Ovary (tissue), 3 donors: ENCODE measurements at regions not wholly inside any gene's neighbourhood (a gene's known extent, or its start where the extent isn't known, plus 50 kb on each side); places are given as distances from the start of the nearest gene placed in this dataset.

Experiments used
- CTCF ChIP-seq, 3 donors: fragments of 450-650 bp in 2 of 3; fragments of 200-600 bp in 1 of 3; IDR thresholded peaks; one replicate each; pipeline versions ENCODE4 v1.5.1 to v1.8.0; 2016 to 2022; ENCODE audit warnings: antibody characterized with exemption in 3 of 3, mild to moderate bottlenecking in 1 of 3
- POLR2A ChIP-seq: fragments of 450-650 bp; IDR thresholded peaks from one replicate; pipeline ENCODE4 v1.6.1; 2017; ENCODE audit warnings: antibody characterized with exemption, mild to moderate bottlenecking, moderate library complexity
- donor health status: DM: no; HTN: no; CAD: no.

DNA sequence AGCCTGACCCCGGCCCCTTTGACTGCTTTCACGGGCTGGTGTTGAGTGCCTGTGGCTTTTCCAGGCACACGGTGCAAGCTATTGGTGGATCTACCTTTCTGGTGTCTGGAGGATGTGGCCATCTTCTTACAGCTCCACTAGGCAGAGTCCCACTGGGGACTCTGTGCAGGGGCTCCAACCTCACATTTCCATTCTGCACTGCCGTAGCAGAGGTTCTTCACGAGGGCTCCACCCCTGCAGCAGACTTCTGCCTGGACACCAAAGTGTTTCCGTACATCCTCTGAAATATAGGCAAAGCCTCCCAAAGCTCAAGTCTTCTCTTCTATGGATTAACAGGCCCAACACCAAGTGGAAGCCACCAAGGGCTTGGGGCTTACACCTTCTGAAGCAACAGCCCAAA lies 691.5 kb upstream of the POU3F2 start:
- no peak for TF ChIP-seq CTCF (IDR thresholded peaks at IDR 0.05)
- no peak for TF ChIP-seq POLR2A
